Ishikawa (cell line): ENCODE measurements at regions not wholly inside any gene's neighbourhood (a gene's known extent, or its start where the extent isn't known, plus 50 kb on each side); places are given as distances from the start of the nearest gene placed in this dataset.

Experiments used
- YY1 ChIP-seq: IDR thresholded peaks from 2 replicates; pipeline ENCODE4 v1.6.1; 2012; ENCODE audit warnings: low read depth
- TF ChIP-seq, protein P1 (sequence below): IDR thresholded peaks from 2 replicates; pipeline ENCODE4 v1.6.1; 2012

DNA sequence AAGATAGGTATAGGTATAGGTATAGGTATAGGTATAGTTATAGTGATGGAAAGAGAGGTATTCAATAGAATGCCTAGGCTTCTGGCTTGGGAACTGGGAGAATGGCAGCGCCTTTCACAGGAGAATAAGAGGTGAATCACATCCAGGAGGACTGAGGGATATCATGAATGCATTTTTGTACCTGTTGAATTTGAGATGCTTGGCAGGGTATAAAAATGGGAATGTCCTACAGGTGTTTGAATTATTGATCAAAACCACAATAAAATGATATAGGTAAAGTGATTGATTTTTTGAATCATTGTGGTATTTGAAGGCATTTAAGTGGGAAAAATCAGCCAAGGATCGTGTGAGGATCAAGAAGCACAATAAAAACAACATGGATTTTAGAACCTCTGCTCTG, 119.2 kb upstream of the ARG1 start:
- TF ChIP-seq, protein P1, sequence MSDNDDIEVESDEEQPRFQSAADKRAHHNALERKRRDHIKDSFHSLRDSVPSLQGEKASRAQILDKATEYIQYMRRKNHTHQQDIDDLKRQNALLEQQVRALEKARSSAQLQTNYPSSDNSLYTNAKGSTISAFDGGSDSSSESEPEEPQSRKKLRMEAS: no peak
- TF ChIP-seq YY1: no peak
